GM12864 (cell line): ENCODE measurements at regions not wholly inside any gene's neighbourhood (a gene's known extent, or its start where the extent isn't known, plus 50 kb on each side); places are given as distances from the start of the nearest gene placed in this dataset.

Experiments used
- DNase-seq: peaks from one replicate; pipeline ENCODE4 v3.0.0-alpha.2; 2011; ENCODE audit warnings: low read depth
- H3K4me3 ChIP-seq: 2 replicates; pipeline ENCODE4 v1.5.1; 2011; ENCODE audit warnings: mild to moderate bottlenecking, low read depth, low read length, control low read depth
- TF ChIP-seq, protein P1 (sequence below): IDR thresholded peaks from 2 replicates; pipeline ENCODE4 v1.5.1; 2011; ENCODE audit warnings: low read depth, mild to moderate bottlenecking, moderate library complexity, low read length, control low read depth, inconsistent platforms; ENCODE audit errors: missing control alignments

DNA sequence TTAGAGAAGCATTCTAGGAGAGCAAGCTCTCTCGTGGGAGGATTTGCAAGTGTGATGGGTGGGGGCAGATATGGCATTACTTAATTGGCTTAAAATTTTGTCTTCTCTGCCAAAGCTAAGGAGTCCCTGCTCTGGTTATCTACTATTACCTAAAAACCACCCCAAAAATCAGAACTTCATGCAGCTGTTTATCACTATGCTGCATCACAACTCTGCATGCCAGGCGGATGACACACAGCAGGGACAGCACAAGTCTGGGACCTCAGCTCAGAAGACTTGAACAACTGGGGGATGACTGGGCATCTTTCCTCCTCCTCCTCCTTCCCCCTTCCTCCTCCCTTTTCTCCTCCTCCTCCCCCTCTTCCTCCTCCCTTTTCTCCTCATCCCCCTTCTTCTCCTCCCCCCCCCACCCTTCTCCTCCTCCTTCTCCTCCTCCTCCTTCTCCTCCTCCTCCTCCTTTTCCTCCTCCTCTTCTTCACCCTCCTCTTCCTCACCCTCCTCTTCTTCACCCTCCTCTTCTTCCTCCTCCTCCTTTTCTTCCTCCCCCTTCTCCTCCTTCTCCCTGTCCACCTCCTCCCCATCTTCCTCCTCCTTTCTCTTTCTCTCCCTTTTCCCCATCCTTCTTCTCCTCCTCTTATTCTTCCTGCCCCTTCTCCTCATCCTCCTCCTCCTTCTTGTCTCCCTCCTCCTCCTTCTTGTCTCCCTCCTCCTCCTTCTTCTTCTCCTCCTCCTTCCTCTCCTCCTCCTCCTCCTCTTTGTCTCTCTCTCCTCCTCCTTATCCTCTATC is 218.6 kb upstream of the PMEPA1 start:
- DNase-seq, result no peak
- H3K4me3 ChIP-seq, result no peak overlapping the region
- TF ChIP-seq, protein P1, sequence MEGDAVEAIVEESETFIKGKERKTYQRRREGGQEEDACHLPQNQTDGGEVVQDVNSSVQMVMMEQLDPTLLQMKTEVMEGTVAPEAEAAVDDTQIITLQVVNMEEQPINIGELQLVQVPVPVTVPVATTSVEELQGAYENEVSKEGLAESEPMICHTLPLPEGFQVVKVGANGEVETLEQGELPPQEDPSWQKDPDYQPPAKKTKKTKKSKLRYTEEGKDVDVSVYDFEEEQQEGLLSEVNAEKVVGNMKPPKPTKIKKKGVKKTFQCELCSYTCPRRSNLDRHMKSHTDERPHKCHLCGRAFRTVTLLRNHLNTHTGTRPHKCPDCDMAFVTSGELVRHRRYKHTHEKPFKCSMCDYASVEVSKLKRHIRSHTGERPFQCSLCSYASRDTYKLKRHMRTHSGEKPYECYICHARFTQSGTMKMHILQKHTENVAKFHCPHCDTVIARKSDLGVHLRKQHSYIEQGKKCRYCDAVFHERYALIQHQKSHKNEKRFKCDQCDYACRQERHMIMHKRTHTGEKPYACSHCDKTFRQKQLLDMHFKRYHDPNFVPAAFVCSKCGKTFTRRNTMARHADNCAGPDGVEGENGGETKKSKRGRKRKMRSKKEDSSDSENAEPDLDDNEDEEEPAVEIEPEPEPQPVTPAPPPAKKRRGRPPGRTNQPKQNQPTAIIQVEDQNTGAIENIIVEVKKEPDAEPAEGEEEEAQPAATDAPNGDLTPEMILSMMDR, result no peak

DNA sequence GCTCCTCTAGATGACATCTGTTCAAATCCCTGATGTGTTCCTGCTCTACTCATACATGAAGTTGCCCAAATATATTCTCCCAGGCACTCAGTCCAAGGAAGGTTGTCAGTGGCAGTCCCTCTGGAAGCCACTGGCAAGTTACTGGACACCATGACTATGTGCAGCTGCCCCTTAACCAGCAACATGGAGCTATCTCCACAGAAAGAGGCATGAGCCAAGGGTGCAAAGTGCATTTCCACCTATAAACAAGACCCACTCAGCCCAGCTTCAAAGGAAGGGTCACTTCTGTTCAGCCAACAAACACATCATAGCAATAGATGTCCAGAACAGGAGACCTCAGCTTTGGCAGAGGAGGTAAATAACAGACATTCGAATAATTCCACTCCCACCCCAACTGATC is 217.6 kb upstream of the PMEPA1 start:
- DNase-seq, result no peak
- no peak overlapping the region for H3K4me3 ChIP-seq
- TF ChIP-seq, protein P1, result no peak

DNA sequence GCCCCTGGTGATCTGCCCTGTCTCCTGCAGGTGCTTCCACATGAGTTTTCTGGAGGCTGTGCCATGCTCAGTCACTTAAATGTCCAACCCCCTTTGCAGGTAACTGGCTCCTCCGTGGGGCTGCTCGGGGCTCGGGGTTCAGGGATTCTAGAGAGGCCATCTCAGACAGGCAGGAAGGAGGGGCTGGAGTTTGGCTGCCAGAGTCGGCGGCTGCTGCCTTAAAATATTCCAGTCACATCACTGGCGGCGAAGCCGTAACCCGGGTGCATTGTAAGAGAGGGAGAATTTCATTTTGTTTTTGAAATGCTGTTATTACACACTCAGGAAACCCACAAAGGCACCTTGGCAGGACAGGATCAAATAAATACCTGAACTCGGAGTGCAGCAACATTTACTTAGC is 212.9 kb upstream of the PMEPA1 start:
- TF ChIP-seq, protein P1, result no peak
- H3K4me3 ChIP-seq, result no peak overlapping the region

DNA sequence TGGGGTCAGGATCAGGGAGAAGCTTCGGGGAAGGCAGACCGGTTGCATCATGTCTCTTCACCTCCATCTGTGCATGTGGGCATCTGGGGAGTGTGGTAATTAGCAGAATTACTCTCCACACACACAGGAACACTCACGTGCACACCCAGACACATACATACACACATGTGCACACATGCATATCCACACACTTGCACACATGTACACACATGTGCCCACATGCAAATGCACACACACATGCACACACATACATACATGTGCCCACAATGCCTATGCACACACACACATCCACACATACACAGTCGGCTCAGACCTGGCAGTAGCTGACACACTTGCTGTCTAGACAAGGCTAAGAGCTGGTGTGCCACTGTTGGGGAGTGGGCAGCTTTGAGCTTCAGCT is 212.3 kb upstream of the PMEPA1 start:
- H3K4me3 ChIP-seq, result no peak overlapping the region
- DNase-seq, result no peak
- TF ChIP-seq, protein P1, result no peak

More for the DNA sequence above, 212.9 kb upstream of the PMEPA1 start:
- no peak for DNase-seq

DNA sequence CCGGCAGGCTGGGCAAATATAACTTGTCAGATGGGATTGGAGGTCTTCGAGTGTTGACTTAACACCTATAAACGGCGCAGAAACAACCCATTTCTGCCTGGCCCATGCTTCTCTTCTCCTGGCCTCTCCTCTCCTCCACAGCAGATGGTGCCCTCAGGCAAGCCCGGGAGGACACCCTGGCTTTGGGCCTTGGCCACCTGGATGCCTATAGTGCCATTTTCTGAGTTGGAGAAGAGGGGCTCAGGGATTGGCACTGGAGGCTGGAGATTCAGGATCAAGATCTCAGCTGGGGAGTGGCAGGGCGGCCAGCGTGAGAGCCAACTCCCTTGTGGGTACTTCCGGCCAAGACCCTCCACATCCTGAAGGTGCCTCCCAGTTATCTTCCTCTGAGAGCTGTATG is 211.9 kb upstream of the PMEPA1 start:
- no peak overlapping the region for H3K4me3 ChIP-seq
- TF ChIP-seq, protein P1, result no peak
- DNase-seq, result no peak

DNA sequence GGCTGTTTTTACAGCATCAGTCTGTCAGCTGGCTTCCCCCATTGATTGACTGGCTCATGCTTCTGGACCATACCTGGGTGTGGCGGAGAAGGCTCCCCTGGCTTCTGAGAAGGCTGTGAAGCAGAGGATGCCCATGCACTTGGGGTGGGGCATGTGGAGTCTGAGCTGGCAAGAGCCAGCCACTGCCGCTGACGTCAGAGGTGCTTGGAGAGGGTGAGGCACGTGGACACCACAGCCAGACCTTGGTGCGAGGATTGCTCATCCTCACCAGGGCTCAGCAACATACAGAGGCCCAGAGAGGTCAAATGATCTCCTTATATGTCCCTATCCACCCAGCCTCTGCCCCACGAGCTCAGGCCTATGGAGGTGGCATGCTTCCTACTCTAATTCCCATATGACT is 211.2 kb upstream of the PMEPA1 start:
- TF ChIP-seq, protein P1, result no peak
- H3K4me3 ChIP-seq, result no peak overlapping the region
- DNase-seq, result no peak

DNA sequence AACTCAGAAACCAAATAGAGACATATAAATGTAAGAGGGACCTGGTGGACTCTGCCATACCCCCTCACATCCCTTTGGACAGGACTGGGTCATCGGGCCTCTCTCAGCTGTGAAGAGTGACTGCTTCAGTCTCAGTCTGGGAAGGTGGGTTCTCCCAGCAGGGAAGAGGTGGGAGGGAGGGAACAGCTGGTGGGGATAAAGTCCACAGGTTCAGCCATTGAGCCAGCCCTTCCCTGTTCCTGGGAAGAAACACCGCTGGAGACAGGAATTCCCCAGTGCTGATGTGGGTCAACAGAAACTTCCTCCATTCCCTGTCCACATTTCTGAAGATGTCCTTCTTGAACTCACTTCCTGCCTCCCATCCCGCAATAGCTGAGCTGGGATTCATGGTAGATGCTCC is 209.2 kb upstream of the PMEPA1 start:
- no peak overlapping the region for H3K4me3 ChIP-seq
- DNase-seq, result no peak

More for the DNA sequence above, 209.2 kb upstream of the PMEPA1 start:
- TF ChIP-seq, protein P1, result no peak
